ENCODE measurements at regions not wholly inside any gene's neighbourhood (a gene's known extent, or its start where the extent isn't known, plus 50 kb on each side); places are given as distances from the start of the nearest gene placed in this dataset.

DNA sequence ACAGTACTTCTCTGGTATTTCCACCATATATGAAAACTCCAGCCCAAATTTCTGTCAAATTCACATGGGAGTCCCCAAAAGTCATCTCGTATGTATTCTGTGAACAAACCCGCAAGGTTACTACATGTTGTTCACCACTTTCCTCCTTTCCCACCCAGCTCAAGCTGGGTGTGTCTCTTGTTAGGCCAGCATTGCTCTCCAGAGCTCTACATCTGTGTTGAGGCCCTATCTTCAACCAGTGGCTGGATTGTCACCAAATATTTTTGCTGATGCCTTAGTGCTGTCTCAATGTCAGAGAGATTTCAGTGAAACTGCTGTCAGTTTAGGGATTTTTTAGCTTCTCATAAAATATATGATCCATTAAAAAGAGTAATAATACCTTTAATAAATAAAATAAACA lies 230.9 kb downstream of the BTG1 start:
- DNase-seq = no peak

DNA sequence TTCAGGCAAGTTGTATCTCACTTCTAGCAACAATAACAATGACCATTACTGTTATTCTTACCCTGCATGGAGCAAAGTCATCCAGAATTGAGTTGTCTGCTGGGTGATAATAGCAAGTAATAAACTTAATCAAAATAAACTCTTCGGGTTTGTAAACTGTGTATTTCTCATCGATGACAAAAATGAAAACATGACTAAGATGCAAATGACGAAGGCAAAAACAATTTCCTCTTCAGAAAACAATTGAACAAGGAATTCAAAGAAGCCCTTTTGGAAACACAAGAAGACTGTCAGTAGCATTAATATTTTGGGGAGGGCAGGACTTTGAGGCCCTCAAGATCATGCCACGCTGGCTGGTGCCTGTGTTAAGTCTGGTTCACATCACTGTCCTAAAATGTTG lies 232.0 kb downstream of the BTG1 start:
- no peak for DNase-seq

DNA sequence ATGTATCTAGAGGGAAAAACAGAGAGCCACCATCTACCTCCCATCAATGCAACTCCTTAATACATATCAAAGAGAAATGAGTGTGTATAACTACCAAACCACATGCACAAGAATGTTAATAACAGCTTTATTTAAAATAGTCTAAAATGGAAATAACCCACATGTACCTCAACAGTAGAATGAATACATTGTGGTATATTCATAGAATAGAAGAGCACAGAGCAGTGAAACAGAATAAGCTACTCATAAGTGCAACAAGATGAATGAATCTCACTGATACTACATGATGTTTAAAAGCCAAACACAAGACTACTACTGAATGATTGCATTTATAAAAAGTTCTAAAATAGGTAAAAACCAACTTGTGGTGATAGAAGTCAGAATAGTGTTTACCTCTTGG lies 232.5 kb downstream of the BTG1 start:
- DNase-seq = no peak

DNA sequence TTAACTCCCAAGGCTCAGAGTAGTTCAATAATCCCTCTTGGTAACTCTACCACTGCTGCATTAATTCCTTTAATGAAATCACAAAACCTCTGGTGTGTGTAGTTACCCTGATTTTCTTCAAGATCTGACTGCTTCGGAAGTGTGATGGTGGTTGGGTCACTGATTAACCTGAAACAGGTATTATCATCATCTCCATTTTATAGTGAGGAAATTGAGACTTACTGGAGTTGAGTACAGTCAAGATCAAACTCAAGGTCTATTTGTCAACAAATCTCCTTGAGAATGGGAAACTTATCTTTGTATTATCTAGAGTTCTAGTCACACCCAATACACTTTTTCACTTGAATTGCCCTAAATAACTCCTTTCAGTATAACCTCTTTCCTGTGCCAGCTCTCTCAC lies 233.5 kb downstream of the BTG1 start:
- DNase-seq = no peak

DNA sequence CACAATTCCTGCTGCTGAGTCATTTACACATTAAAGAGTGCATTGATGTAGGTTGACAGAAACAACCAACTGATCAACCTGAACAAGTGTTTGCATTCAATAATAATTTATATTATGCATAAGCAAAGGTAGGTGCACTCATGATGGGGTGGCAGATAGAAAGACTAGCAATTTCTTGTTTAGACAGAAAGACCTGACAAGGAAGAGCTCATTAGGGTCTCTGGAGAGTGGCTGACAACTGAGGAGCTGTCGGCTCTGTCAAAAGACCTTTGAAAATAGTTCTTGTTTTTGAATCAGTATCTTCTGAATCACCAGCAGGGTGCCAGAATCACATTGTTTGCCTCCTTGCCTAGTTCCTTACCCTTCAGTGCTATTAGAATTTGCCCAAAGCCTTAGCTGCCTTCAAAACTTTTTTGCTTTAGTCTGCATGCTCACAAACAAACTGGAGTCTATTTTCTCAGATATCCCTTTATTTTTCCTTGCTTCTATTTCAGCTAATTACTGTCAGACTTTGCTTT lies 234.7 kb downstream of the BTG1 start:
- DNase-seq = no peak

DNA sequence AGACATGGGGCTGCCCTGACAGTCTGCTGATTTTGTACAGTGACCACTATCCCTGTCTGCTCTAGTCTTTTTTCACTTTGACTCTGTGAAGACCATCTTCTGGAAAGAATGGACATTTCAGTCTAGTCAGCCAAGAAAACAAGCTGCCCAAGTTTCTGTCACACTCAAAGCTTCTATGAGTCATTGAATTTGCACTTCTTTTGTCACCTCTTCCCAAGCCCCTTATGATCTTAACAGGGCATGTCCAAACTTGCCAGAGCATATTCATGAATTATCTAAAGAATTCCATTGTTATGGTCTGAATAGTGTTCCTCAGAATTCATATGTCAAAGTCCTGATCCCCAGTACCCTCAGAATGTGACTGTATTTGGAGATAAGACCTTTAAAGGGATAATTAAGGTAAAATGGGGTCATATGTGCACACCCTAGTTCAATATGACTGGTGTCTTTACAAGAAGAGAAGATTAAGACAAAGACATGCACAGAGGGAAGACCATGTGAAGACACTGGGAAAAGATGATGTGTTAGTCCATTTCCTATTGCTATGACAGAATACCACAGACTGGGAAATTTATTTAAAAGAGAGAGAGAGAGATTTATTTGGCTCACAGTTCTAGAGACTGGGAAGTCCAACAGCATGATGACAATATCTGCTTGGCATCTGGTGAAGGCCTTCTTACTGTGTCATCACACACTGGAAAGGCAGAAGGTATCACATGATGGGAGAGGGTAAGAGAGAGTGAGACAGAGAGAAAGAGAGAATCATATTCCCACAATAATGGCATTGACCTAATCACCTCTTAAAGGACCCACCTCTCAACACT lies 242.6 kb downstream of the BTG1 start:
- no peak for DNase-seq

DNA sequence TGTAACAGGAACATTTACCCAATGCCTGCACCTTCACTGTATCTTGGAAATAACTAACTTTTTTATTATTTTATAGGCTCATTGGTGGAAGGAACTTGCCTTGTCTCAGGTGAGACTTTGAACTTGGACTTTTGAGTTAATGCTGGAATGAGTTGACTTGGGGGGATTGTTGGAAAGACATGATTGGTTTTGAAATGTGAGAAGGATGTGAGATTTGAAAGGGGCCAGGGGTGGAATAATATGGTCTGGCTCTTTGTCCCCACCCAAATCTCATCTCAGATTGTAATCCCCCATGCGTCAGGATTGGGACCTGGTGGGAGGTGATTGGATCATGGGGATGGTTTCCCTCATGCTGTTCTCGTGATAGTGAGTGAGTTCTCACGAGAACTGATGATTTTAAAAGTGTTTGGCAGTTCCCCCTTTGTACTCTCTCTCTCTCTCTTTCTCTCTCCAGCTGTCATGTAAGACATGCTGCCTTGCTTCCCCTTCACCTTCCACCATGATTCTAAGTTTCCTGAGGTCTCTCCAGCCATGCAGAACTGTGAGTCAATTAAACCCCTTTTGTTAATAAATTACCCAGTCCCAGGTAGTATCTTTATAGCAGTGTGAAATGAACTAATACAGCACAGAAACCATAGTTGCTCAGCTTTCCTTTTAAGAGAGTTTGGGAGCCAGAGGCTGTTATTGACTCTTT lies 244.1 kb downstream of the BTG1 start:
- no peak for DNase-seq

DNA sequence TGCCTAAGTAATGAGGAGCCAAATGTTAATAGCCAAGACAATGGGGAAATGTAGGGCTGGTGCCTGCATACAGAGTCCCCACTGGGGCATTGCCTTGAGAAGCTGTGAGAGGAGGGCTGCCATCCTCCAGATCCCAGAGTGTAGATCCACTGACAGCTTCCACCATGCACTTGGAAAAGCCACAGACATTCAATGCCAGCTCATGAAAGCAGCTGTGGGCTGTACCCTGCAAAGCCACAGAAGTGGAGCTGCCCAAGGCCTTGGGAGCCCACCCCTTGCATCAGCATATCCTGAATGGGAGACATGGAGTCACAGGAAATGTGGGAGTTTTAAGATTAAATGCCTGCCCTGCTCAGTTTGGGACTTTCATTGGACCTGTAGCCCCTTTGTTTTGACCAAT lies 244.7 kb downstream of the BTG1 start:
- DNase-seq = no peak

DNA sequence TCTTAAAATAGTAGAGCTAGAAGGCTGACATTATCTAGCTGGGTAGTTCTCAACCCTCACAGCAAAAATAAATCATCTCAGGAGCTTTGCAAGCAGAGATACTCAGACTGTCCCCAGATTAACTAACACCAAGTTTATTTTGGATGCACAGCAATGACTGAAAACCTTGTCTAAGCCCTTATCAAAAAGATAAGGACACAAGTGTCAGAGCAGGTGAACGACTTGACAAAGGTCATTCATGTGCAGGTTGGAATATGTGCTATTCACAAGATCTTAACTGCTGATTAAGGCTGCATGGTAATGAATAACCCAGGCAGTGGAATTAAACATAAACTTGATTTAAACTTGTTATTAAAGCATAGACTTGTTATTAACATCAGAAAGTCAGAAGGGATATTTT lies 246.6 kb downstream of the BTG1 start:
- no peak for DNase-seq

DNA sequence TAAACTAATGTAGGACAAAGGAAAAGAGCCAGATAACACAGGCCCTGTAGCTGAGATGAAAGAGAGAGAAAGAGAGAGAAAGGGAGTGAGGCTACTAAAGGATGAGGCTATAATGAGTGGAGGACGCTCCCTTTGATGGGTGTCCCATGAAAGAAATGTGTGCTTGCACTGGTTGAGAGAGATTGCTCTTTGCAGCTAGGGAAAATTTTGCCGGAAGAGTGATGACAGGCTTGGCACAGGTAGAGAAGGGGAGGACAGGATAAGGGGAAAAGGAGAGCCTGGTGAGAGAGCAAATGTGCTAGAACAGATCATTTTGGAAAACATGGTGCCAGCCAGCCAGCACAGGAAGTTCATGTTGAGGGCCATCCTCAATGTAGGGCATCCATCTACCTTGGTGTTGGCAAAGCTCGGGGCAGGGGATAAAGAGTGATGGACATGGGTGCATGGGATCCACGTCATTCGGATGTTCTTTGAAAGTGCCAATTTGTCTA lies 248.6 kb downstream of the BTG1 start:
- no peak for DNase-seq

DNA sequence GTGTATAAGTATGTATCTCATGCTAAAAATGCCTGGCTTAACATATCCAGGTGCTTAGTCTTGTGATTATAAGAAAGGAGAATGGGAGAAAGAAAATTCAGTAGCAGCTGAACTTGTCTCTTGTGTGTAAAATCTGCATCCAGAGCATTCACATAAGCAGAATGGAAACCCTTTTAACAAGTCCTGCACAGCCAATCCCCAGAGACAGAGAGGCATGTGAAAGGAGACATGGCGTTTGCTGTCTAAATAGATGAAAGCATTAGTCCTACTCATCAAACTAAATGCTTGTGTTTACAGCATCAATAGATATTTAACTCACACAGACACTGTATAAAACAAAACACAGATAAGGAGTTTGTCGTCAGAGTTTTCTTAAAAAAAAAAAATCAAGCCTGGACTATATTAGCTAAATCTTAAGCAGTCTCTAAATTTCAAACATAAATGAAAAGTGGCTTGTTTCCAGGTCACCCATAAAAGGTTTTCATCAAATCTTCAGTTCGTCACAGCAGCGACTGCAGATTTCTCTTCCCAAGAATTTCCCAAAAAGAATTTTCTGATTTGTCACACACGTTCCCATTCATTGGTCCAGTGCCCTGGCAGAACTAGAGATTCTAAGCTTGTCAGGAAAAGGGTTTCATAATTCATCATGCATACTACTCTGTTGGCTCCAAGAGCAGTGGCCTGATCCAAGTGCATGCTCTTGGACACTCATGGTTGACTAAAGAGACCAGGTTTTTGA lies 249.2 kb downstream of the BTG1 start:
- DNase-seq = no peak

DNA sequence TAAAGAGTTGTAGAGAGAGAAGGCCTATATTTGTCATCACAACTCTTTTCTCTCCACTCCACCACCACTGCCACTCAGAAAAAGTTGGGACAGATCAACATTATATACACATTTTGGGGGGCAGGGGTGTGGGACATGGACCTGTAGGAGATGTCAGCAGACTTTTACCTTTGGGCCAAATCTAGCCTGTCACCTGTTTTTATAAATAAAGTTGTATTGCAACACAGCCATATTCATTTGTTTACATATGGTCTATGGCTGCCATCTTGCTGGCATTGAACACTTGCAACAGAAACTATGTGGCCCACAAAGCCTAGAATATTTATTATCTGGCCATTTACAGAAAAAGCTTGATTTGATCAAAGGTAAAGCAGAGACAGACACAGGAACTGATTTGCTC lies 250.7 kb downstream of the BTG1 start:
- DNase-seq = no peak

DNA sequence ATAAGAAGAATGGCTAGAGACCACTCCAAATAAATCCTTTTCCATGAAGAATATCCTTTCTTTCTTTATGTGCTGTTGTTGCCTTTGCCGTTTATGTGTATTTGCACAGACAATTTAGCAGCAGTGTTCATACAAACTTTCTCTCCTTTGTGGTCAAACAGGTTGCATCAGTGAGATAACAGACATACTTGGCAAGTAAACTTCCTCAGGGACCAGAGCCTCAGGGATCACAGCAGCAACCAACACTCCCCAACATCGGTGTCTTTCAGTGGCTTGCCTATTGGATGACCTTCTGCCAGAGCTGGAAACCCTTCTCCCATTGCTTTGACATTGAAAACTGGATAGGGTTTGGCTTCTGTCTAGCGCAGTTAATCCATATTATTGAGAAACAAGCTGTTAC lies 252.2 kb downstream of the BTG1 start:
- DNase-seq = no peak

DNA sequence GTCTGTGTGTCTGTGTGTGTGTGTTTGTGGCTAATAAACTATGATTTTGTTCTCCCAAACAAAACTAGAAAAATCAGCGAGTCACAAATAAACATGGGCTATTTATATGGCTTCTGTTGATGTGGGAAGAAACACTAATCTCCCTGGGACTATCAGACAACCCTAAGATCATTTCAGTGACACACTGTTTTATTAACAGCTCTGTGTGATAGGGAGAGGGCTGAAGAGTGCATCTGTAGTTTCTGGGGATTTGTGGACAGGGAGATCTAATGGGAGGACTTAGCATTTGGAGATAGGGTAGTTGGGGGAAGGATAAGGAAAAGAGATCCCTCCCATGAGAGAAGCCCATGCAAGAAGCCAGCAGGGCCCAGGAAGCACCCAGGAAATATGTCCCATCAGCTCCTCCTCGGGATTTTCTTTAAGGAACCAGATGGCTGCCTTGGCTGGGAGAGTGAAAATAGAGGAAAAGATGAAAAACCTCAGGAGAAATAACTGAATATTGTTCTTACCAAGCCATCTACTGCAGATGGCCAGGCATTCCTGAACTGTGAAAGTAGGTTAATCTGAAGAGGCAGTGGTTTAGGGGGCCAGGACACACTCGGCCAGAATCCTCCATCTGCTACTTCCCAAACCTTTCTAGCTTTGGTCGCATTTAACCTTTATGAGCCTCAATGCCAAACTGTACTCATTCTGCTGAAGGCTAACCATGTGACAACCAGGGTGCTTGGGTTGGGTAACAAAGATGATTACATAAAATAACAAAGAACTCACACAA lies 253.4 kb downstream of the BTG1 start:
- DNase-seq = no peak

DNA sequence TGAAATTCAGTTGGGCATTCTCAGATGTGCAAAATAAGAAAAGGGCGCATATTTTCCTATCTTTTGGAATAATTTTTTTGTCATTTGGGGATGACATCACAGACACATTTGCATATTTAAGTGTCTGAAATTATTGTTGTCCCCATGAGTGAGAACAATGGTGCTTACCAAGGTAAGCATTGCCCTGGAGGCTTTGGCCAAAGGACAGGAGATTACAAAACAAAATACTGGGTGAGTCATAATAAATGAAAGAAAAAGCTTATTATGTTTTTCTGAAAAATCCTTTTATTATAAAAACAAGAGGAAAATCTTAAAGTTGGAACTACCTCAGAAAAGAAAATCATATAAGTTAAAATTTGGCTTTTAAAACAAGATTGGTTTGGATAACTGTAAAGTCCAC lies 254.9 kb downstream of the BTG1 start:
- no peak for DNase-seq

DNA sequence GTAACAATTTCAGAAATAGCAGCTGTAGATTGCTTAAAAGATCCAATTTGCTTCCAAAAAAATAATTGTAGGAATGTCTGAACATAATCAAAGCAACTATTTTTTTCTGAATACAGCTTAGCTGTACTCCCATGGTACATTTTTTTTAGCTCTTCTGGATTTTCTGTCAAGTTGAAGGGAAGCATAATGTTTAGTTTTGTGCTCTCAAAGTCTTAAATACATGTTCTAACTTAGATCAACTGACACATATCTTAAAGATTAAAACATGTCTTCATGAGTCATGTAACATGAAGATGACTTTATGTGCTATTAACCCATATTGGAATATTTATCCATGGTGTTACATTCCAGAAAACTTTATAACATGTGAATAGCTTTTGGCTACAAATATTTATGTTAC lies 255.7 kb downstream of the BTG1 start:
- DNase-seq = no peak

DNA sequence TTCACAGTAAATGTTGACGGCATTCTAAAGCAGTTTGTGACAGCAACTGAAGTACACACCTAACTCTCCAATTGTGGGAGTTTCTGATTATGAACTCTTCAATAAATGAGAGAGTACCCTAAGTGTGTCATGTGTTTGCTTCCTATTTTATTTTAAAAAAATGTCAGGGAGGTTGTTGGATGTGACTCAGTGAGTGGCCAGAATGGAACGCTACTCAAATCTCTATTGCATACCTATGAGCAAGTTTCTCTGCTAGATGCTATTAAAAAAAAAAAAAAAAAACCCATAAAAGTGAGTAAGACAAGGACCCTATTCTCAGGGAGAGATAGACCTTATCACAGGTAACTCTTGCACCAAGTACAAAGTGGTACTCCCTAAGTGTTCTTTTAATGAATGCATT lies 256.6 kb downstream of the BTG1 start:
- no peak for DNase-seq

DNA sequence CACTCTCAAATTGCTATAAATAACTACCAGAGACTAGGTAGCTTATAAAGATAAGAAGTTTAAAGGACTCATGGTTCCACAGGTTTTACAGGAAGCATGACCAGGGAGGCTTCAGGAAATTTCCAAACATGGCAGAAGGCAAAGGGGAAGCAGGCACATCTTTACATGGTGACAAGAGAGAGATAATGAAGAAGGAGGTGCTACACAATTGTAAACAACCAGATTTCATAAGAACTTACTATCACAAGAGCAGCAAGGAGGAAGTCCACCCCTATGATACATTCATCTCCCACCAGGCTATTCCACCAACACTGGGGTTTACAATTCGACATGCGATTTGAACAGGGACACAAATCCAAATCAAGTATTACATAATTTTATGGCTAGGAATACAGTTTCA lies 257.7 kb downstream of the BTG1 start:
- DNase-seq = no peak

DNA sequence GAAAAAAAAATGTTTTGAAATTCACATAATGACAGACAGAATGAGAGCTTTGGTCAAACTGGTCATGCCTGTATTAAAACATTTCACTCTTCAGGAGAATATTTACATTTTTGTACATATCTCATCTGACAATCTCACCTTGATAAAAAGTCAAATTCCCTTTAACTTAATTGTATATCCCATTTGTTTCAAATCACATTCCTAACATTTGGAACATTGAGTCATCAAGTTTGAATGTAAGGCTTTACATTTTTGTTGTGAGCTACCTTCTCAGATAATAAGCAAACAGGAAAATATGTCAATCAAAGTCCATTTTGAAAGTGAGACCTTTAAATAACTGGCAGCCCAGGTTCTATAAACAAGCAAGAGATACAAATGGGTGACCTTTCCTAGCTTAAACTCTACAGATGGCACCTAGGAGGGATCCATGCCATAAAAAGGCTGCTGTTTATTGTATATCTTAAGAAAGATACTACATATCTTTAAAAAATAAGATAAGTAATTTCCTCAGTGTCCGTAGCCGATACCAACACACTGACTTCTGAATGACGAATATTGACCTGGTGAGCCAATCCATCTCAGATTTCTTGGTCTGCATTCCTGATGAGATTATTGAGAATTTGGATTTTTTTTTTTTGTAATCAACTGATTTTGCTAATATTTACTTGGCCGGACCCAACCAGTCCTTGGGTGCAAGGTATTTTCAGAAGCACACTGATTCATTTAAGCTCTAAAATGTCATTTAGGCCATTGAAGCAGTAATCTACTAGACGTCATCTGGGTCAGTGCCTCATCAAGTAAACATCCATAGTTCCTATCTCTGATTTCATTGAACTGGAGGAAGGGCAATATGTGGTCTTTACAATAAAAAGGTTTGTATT lies 259.6 kb downstream of the BTG1 start:
- DNase-seq = no peak

DNA sequence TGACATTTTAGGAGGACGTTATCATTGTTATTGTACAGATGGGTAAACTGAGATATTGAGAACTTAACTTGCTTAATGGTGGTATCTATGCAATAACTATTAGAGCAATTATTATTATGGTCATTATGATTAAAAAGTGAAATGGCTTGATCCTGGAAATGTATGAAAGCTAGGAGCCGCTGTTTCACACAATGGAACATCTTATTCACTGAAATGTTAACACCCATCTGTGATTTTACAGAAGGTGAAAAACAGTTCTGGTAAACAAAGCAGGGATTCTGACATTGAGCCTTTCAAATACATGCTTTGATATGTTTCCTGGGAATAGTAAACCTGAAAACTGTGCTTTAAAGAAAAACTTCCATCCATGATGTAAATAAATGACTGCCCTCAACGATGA lies 261.4 kb downstream of the BTG1 start:
- DNase-seq = no peak

DNA sequence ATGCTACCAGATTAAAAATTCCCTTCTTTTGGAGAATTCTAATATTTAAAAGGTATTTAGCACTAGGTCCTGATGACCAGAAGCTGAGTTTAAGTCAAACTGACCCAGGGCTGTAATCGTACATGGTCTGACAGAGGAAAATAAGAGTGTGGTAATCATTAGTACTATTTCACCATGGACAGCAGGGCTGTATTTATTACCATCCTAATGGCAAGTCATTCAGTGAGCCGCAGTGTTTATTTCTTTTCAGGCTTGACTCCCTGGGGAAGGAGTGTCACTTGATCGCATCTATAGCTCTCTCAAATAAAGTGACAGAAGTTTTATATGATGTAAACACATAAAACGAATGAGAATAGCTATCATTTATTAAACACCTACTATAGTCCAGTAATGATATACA lies 261.8 kb downstream of the BTG1 start:
- DNase-seq = peak; percentile 67

DNA sequence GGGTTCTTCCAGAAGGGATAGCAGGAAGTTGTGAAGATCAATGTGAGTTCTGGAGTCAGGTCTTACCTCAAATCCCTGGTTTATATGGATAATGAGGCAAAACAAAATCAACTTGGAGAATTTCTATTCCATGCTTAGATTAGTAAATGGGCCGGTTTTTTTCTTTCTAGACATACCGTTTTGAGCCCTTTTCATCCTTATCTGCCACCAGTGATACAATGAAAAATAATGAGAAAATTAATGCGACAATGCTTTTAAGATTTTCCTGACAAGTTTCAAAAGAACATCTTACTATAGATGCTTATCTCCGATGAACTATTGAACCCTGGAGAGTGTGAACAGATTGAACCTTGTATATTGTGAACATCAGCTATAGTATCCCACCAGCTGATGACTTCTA lies 262.7 kb downstream of the BTG1 start:
- no peak for DNase-seq
